ENCODE measurements at regions not wholly inside any gene's neighbourhood (a gene's known extent, or its start where the extent isn't known, plus 50 kb on each side); places are given as distances from the start of the nearest gene placed in this dataset.
"Not testable (repeated sequence)": the region's sequence is repeated elsewhere in the genome, so short reads cannot be mapped to it uniquely, and the experiment has no call there.

- peaks cover 16% of the 10 kb centered on the region for H3K4me1 Mint-ChIP-seq (ENCODE audit: low read depth)
- H3K27me3 Mint-ChIP-seq (ENCODE audit: insufficient read depth), result peaks cover 36% of the 10 kb centered on the region
- TF ChIP-seq CTCF (IDR thresholded peaks at IDR 0.05), result no peak
- H3K27ac Mint-ChIP-seq, result no peak overlapping the region
- no peaks in the 10 kb centered on the region for H3K9me3 Mint-ChIP-seq
- DNase-seq, result no peak
- H3K36me3 Mint-ChIP-seq (ENCODE audit: low read depth), result no peaks in the 10 kb centered on the region
- H3K4me3 Mint-ChIP-seq, result no peak overlapping the region
Observed at GRCh38 chr12:9363145-9363544, 154.9 kb upstream of the PZP start.

GRCh38 chr12:9361879-9362326, 153.7 kb upstream of the PZP start:
- TF ChIP-seq CTCF (IDR thresholded peaks at IDR 0.05), result no peak

DNA sequence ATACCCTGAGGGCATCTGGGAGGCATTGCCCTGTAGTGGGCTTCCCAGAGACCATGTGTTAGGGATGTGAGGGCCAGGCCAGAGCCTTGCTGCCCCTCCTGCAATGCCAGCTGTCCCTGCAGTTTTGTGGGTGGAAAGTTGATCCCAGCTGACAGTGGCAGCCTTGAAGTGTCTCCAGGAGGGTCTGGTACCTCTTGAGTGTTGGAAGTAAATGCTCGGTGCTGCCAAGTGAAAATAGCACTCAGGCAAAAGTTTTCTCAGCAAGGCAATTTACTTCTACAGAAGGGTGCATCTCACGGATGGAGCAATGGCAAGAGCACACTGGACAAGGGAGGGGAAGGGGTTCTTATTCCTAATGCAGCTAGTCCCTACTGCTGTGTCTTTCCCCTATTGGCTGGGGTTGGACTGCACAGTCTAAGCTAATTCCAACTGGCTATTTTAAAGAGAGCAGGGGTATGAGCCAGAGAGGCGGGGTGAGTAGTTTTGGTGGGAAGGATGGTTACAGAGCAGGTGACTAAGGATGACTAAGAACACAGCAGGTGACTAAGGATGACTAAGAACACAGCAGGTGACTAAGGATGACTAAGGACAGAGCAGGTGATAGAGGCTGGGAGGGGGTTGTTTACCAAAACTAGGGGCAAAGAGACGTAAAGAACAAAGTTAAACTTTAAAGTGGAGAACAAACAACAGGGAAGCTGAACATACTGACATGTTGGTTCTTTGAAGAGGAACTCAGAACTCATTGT, 146.0 kb upstream of the PZP start:
- not testable (repeated sequence) for H3K4me3 Mint-ChIP-seq

More at GRCh38 chr12:9361879-9362326, 153.7 kb upstream of the PZP start:
- peaks cover 26% of the 10 kb centered on the region for H3K27me3 Mint-ChIP-seq (ENCODE audit: insufficient read depth)
- H3K36me3 Mint-ChIP-seq (ENCODE audit: low read depth), result no peaks in the 10 kb centered on the region
- no peak overlapping the region for H3K4me3 Mint-ChIP-seq
- no peak for DNase-seq
- H3K4me1 Mint-ChIP-seq (ENCODE audit: low read depth), result peaks cover 16% of the 10 kb centered on the region
- no peaks in the 10 kb centered on the region for H3K9me3 Mint-ChIP-seq
- H3K27ac Mint-ChIP-seq, result no peak overlapping the region

DNA sequence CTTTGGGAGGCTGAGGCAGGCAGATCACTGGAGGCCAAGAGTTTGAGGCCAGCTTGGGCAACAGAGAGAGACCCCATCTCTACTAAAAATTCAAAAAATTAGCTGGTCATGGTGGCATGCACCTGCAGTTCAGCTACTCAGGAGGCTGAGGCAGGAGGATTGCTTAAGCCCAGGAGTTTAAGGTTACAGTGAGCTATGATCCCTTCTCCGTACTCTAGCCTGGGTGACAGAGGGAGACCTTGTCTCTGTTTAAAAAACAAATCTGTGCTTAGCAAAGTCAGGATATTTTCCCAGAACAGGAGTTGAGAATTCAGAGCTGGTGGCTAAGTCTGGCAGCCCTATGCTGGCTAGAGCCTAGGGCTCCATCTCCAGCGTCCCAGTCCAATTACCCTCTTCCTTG, 142.9 kb upstream of the PZP start:
- H3K27me3 Mint-ChIP-seq (ENCODE audit: insufficient read depth), result peaks cover 14% of the 10 kb centered on the region
- peaks cover 19% of the 10 kb centered on the region for H3K9me3 Mint-ChIP-seq
- peaks cover 29% of the 10 kb centered on the region for H3K4me1 Mint-ChIP-seq (ENCODE audit: low read depth)
- H3K27ac Mint-ChIP-seq, result no peak overlapping the region
- no peak for TF ChIP-seq CTCF (IDR thresholded peaks at IDR 0.05)
- H3K36me3 Mint-ChIP-seq (ENCODE audit: low read depth), result peaks cover 13% of the 10 kb centered on the region
- DNase-seq, result no peak
- H3K4me3 Mint-ChIP-seq, result no peak overlapping the region

More for the DNA sequence above, 146.0 kb upstream of the PZP start:
- Mint-ChIP-seq H3K36me3 (ENCODE audit: low read depth) (peaks cover 13% of the 10 kb centered on the region), H3K4me1 (ENCODE audit: low read depth) (peaks cover 17% of the 10 kb centered on the region), H3K9me3 (peaks cover 19% of the 10 kb centered on the region)
- not testable (repeated sequence) for H3K27me3 Mint-ChIP-seq (ENCODE audit: insufficient read depth); H3K27ac Mint-ChIP-seq; DNase-seq

DNA sequence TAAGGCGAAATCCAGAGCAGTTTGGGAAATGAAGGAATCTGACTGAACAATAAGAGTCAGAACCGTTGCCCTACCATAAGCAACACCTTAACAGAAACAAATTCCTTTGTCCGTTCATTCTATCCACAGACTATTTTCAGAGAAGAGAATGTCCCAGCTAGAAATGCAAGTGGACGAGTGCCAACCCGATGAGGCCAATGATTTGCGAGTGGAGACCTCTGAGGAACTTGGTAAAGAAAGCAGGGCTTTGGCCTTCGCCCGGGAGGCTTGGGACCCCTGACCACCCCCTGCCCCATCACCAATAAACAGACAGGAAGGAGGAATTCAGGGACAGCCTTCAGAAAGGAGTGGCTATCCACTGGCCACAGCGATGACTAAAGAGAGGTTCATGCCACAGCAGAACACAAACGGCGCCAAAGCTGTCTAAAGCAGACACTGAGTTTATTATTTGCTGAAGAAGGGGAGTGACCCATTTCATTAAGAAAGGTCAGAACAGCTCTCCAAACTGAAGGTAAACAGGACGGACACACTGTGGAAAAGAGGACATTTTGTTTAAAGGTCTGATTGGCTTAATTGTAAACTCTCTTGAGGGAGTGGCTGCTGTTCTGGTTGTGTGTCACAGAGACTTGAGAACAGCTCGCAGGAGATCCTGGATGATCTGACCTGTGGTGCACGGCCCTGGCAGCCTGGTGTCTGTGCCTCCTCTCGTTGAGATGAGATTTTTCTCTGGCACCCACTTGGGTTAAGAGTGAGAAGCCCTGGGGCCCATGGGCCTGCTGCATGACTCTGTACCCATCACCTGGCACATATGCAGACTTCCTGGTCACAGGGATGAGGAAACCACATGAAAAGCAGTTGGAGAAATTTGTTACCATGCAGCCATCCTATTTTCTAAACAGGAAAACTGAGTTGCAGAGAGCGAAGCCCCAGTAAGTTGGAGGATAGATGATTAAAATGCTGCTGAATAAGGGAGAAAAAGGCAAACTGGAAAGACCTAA, 142.0 kb upstream of the PZP start:
- H3K4me3 Mint-ChIP-seq, result peak overlapping the region; percentile 47
- peaks cover 19% of the 10 kb centered on the region for H3K9me3 Mint-ChIP-seq
- DNase-seq, result peak; percentile 5
- H3K36me3 Mint-ChIP-seq (ENCODE audit: low read depth), result peaks cover 13% of the 10 kb centered on the region
- no peak for TF ChIP-seq CTCF (IDR thresholded peaks at IDR 0.05)
- peak overlapping the region; percentile 20; the same call in 1 of the 2 replicates for H3K27ac Mint-ChIP-seq
- H3K4me1 Mint-ChIP-seq (ENCODE audit: low read depth), result peaks cover 29% of the 10 kb centered on the region
- peaks cover 16% of the 10 kb centered on the region for H3K27me3 Mint-ChIP-seq (ENCODE audit: insufficient read depth)
